ENCODE measurements at regions not wholly inside any gene's neighbourhood (a gene's known extent, or its start where the extent isn't known, plus 50 kb on each side); places are given as distances from the start of the nearest gene placed in this dataset.

GRCh38 chr3:63094642-63095408 lies 183.3 kb upstream of the SYNPR start:
- Histone ChIP-seq H3K9me3 (no peaks in the 10 kb centered on the region), H3K27me3 (no peaks in the 10 kb centered on the region), H3K4me1 (no peaks in the 10 kb centered on the region), H3K27ac (no peak overlapping the region), H3K4me3 (no peak overlapping the region), H3K36me3 (no peaks in the 10 kb centered on the region)
- TF ChIP-seq POLR2A (IDR thresholded peaks at IDR 0.05) (no peak), EP300 (IDR thresholded peaks at IDR 0.05) (no peak), CTCF (IDR thresholded peaks at IDR 0.05) (no peak), POLR2AphosphoS5 (IDR thresholded peaks at IDR 0.05) (no peak)
- 70 to 76% methylated on average over 4 of the region's 4 CpGs for WGBS, 2 donors
- DNase-seq: no peak
- intact Hi-C loops (cut with DNase I): no loop called here

GRCh38 chr3:63096248-63097058 lies 181.7 kb upstream of the SYNPR start:
- H3K27ac ChIP-seq: no peak overlapping the region
- no peaks in the 10 kb centered on the region for H3K4me1 ChIP-seq
- TF ChIP-seq POLR2AphosphoS5 (IDR thresholded peaks at IDR 0.05) (no peak), CTCF (IDR thresholded peaks at IDR 0.05) (no peak)
- 92 to 94% methylated on average over 32 of the region's 32 CpGs for WGBS, 2 donors
- intact Hi-C loops (cut with DNase I): no loop called here
- no peaks in the 10 kb centered on the region for H3K9me3 ChIP-seq
- no peaks in the 10 kb centered on the region for H3K36me3 ChIP-seq
- DNase-seq: no peak
- H3K27me3 ChIP-seq: no peaks in the 10 kb centered on the region
- H3K4me3 ChIP-seq: no peak overlapping the region

- no peaks in the 10 kb centered on the region for H3K27me3 ChIP-seq
- no peak overlapping the region for H3K27ac ChIP-seq
- 93% methylated on average over 11 of the region's 11 CpGs for WGBS, 2 donors
- no peaks in the 10 kb centered on the region for H3K36me3 ChIP-seq
- intact Hi-C loops (cut with DNase I): no loop called here
- no peak overlapping the region for H3K4me3 ChIP-seq
- TF ChIP-seq POLR2A (IDR thresholded peaks at IDR 0.05) (no peak), CTCF (IDR thresholded peaks at IDR 0.05) (no peak), POLR2AphosphoS5 (IDR thresholded peaks at IDR 0.05) (no peak), EP300 (IDR thresholded peaks at IDR 0.05) (no peak)
- no peaks in the 10 kb centered on the region for H3K9me3 ChIP-seq
- no peak for DNase-seq
- no peaks in the 10 kb centered on the region for H3K4me1 ChIP-seq
Measured at GRCh38 chr3:63097396-63097795, 180.7 kb upstream of the SYNPR start.

- DNase-seq: no peak
- Histone ChIP-seq H3K27me3 (no peaks in the 10 kb centered on the region), H3K4me1 (no peaks in the 10 kb centered on the region), H3K9me3 (no peaks in the 10 kb centered on the region), H3K4me3 (no peak overlapping the region), H3K27ac (no peak overlapping the region), H3K36me3 (no peaks in the 10 kb centered on the region)
- intact Hi-C loops (cut with DNase I): no loop called here
- 79 to 80% methylated on average over 3 of the region's 3 CpGs for WGBS, 2 donors
- TF ChIP-seq POLR2A (IDR thresholded peaks at IDR 0.05): no peak
Measured at GRCh38 chr3:63116922-63117321, 161.2 kb upstream of the SYNPR start.

- no peaks in the 10 kb centered on the region for H3K36me3 ChIP-seq
- no peak overlapping the region for H3K27ac ChIP-seq
- no peaks in the 10 kb centered on the region for H3K9me3 ChIP-seq
- H3K27me3 ChIP-seq: no peaks in the 10 kb centered on the region
- WGBS, 2 donors: 54 to 65% methylated on average over 3 of the region's 3 CpGs
- no peak overlapping the region for H3K4me3 ChIP-seq
- TF ChIP-seq CTCF (IDR thresholded peaks at IDR 0.05) (no peak), POLR2AphosphoS5 (IDR thresholded peaks at IDR 0.05) (no peak), POLR2A (IDR thresholded peaks at IDR 0.05) (no peak), EP300 (IDR thresholded peaks at IDR 0.05) (no peak)
- DNase-seq: no peak
- intact Hi-C loops (cut with DNase I): no loop called here
- H3K4me1 ChIP-seq: no peaks in the 10 kb centered on the region
Measured at GRCh38 chr3:63124090-63124489, 154.0 kb upstream of the SYNPR start.

Data from sigmoid colon (tissue), 6 donors.